Testis (tissue), 2 donors: ENCODE measurements at regions not wholly inside any gene's neighbourhood (a gene's known extent, or its start where the extent isn't known, plus 50 kb on each side); places are given as distances from the start of the nearest gene placed in this dataset.

Experiments
- CTCF ChIP-seq, 3 experiments: fragments of 450-650 bp in 2 of 3; fragments of 200-600 bp in 1 of 3; sonication (generic) in 1 of 3; IDR thresholded peaks; one replicate each; pipeline ENCODE4 v1.5.1; 2016 to 2019; ENCODE audit warnings: antibody characterized with exemption in 3 of 3, mild to moderate bottlenecking in 2 of 3, moderate library complexity in 1 of 3
- POLR2A ChIP-seq: fragments of 450-650 bp; IDR thresholded peaks from one replicate; pipeline ENCODE4 v1.6.1; 2017; ENCODE audit warnings: antibody characterized with exemption, mild to moderate bottlenecking, moderate library complexity

GRCh38 chr3:43861635-43862034, 170.9 kb downstream of the ABHD5 start:
- TF ChIP-seq POLR2A (no peak), CTCF (IDR thresholded peaks at IDR 0.05) (no peak)
